ENCODE measurements at regions not wholly inside any gene's neighbourhood (a gene's known extent, or its start where the extent isn't known, plus 50 kb on each side); places are given as distances from the start of the nearest gene placed in this dataset.

- Histone ChIP-seq H3K36me3 (ENCODE audit: control insufficient read depth, insufficient read depth, low read length) (no peaks in the 10 kb centered on the region), H3K27me3 (replicated peaks; ENCODE audit: control insufficient read depth, insufficient read depth, low read length, poor library complexity, severe bottlenecking) (no peaks in the 10 kb centered on the region), H3K9me3 (ENCODE audit: control insufficient read depth, low read length) (no peaks in the 10 kb centered on the region), H3K27ac (ENCODE audit: insufficient read depth, low read length, poor library complexity, severe bottlenecking) (no peak overlapping the region), H3K4me3 (ENCODE audit: insufficient read depth, low read depth, low read length, poor library complexity, severe bottlenecking) (no peak overlapping the region), H3K4me1 (ENCODE audit: control insufficient read depth, insufficient read depth, low read length, poor library complexity, severe bottlenecking) (no peaks in the 10 kb centered on the region)
- DNase-seq = no peak
Observed at GRCh38 chr4:140302151-140302859, 71.1 kb upstream of the SCOC start.

- Histone ChIP-seq H3K36me3 (ENCODE audit: control insufficient read depth, insufficient read depth, low read length) (no peaks in the 10 kb centered on the region), H3K4me3 (ENCODE audit: insufficient read depth, low read depth, low read length, poor library complexity, severe bottlenecking) (no peak overlapping the region), H3K4me1 (ENCODE audit: control insufficient read depth, insufficient read depth, low read length, poor library complexity, severe bottlenecking) (no peaks in the 10 kb centered on the region), H3K27me3 (replicated peaks; ENCODE audit: control insufficient read depth, insufficient read depth, low read length, poor library complexity, severe bottlenecking) (no peaks in the 10 kb centered on the region), H3K27ac (ENCODE audit: insufficient read depth, low read length, poor library complexity, severe bottlenecking) (no peak overlapping the region), H3K9me3 (ENCODE audit: control insufficient read depth, low read length) (no peaks in the 10 kb centered on the region)
- no peak for DNase-seq
Observed at GRCh38 chr4:140300271-140300970, 73.0 kb upstream of the SCOC start.

GRCh38 chr4:140298001-140298400 is 75.4 kb upstream of the SCOC start:
- H3K4me1 ChIP-seq (ENCODE audit: control insufficient read depth, insufficient read depth, low read length, poor library complexity, severe bottlenecking) = no peaks in the 10 kb centered on the region
- no peaks in the 10 kb centered on the region for H3K27me3 ChIP-seq (replicated peaks; ENCODE audit: control insufficient read depth, insufficient read depth, low read length, poor library complexity, severe bottlenecking)
- no peak overlapping the region for H3K27ac ChIP-seq (ENCODE audit: insufficient read depth, low read length, poor library complexity, severe bottlenecking)
- no peaks in the 10 kb centered on the region for H3K9me3 ChIP-seq (ENCODE audit: control insufficient read depth, low read length)
- no peak overlapping the region for H3K4me3 ChIP-seq (ENCODE audit: insufficient read depth, low read depth, low read length, poor library complexity, severe bottlenecking)
- DNase-seq = no peak
- no peaks in the 10 kb centered on the region for H3K36me3 ChIP-seq (ENCODE audit: control insufficient read depth, insufficient read depth, low read length)

GRCh38 chr4:140297221-140297570 is 76.2 kb upstream of the SCOC start:
- DNase-seq = no peak
- Histone ChIP-seq H3K36me3 (ENCODE audit: control insufficient read depth, insufficient read depth, low read length) (no peaks in the 10 kb centered on the region), H3K27ac (ENCODE audit: insufficient read depth, low read length, poor library complexity, severe bottlenecking) (no peak overlapping the region), H3K9me3 (ENCODE audit: control insufficient read depth, low read length) (no peaks in the 10 kb centered on the region), H3K4me3 (ENCODE audit: insufficient read depth, low read depth, low read length, poor library complexity, severe bottlenecking) (no peak overlapping the region), H3K4me1 (ENCODE audit: control insufficient read depth, insufficient read depth, low read length, poor library complexity, severe bottlenecking) (no peaks in the 10 kb centered on the region), H3K27me3 (replicated peaks; ENCODE audit: control insufficient read depth, insufficient read depth, low read length, poor library complexity, severe bottlenecking) (no peaks in the 10 kb centered on the region)

GRCh38 chr4:140296335-140297220 is 76.9 kb upstream of the SCOC start:
- H3K27ac ChIP-seq (ENCODE audit: insufficient read depth, low read length, poor library complexity, severe bottlenecking) = no peak overlapping the region
- no peaks in the 10 kb centered on the region for H3K27me3 ChIP-seq (replicated peaks; ENCODE audit: control insufficient read depth, insufficient read depth, low read length, poor library complexity, severe bottlenecking)
- no peaks in the 10 kb centered on the region for H3K36me3 ChIP-seq (ENCODE audit: control insufficient read depth, insufficient read depth, low read length)
- H3K9me3 ChIP-seq (ENCODE audit: control insufficient read depth, low read length) = no peaks in the 10 kb centered on the region
- H3K4me1 ChIP-seq (ENCODE audit: control insufficient read depth, insufficient read depth, low read length, poor library complexity, severe bottlenecking) = no peaks in the 10 kb centered on the region
- DNase-seq = no peak
- H3K4me3 ChIP-seq (ENCODE audit: insufficient read depth, low read depth, low read length, poor library complexity, severe bottlenecking) = no peak overlapping the region

GRCh38 chr4:140293979-140294378 is 79.5 kb upstream of the SCOC start:
- no peaks in the 10 kb centered on the region for H3K27me3 ChIP-seq (replicated peaks; ENCODE audit: control insufficient read depth, insufficient read depth, low read length, poor library complexity, severe bottlenecking)
- H3K27ac ChIP-seq (ENCODE audit: insufficient read depth, low read length, poor library complexity, severe bottlenecking) = no peak overlapping the region
- no peaks in the 10 kb centered on the region for H3K9me3 ChIP-seq (ENCODE audit: control insufficient read depth, low read length)
- no peaks in the 10 kb centered on the region for H3K4me1 ChIP-seq (ENCODE audit: control insufficient read depth, insufficient read depth, low read length, poor library complexity, severe bottlenecking)
- DNase-seq = no peak
- H3K4me3 ChIP-seq (ENCODE audit: insufficient read depth, low read depth, low read length, poor library complexity, severe bottlenecking) = no peak overlapping the region
- no peaks in the 10 kb centered on the region for H3K36me3 ChIP-seq (ENCODE audit: control insufficient read depth, insufficient read depth, low read length)

DNA sequence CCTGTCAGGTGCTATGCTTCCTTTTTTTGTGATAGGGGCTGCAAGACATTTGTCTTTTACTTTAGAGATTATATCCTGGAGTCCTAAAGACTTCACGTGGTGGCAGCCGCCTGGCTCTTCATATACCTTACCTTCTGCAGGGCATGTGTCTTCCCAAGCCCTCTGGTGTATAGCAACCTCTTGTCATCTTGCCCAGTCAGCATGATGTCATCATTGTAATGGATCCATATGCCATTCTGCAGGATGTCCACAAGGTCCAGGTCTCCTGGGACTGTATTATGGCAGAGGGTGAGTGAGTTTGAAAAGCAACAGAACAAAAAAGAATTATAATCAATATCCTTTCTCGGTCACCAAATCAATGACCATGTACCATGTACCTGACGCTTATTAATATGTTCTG is 82.2 kb upstream of the SCOC start:
- DNase-seq = no peak

DNA sequence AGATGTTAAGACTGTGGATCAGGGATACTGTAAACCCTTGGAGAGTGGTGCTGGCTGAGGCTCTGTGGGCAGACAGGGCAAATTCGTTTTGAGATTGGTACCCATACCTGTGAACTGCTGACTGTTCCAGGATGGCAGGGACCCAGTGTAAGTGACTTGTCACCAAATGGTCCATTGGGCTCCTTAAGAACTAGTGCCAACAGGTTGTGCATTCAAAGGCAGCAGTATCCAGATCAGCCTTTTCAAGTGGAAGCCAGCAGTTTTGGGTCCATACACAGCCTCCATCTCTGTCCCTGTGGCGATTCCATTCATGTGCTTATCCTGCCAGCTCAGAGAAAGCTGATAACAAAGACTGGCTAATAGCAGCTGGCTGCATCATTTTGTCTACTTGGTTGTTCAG is 84.0 kb upstream of the SCOC start:
- no peaks in the 10 kb centered on the region for H3K27me3 ChIP-seq (replicated peaks; ENCODE audit: control insufficient read depth, insufficient read depth, low read length, poor library complexity, severe bottlenecking)

More for the DNA sequence above, 82.2 kb upstream of the SCOC start:
- Histone ChIP-seq H3K27me3 (replicated peaks; ENCODE audit: control insufficient read depth, insufficient read depth, low read length, poor library complexity, severe bottlenecking) (no peaks in the 10 kb centered on the region), H3K9me3 (ENCODE audit: control insufficient read depth, low read length) (no peaks in the 10 kb centered on the region), H3K4me1 (ENCODE audit: control insufficient read depth, insufficient read depth, low read length, poor library complexity, severe bottlenecking) (no peaks in the 10 kb centered on the region), H3K27ac (ENCODE audit: insufficient read depth, low read length, poor library complexity, severe bottlenecking) (no peak overlapping the region), H3K36me3 (ENCODE audit: control insufficient read depth, insufficient read depth, low read length) (no peaks in the 10 kb centered on the region), H3K4me3 (ENCODE audit: insufficient read depth, low read depth, low read length, poor library complexity, severe bottlenecking) (no peak overlapping the region)

DNA sequence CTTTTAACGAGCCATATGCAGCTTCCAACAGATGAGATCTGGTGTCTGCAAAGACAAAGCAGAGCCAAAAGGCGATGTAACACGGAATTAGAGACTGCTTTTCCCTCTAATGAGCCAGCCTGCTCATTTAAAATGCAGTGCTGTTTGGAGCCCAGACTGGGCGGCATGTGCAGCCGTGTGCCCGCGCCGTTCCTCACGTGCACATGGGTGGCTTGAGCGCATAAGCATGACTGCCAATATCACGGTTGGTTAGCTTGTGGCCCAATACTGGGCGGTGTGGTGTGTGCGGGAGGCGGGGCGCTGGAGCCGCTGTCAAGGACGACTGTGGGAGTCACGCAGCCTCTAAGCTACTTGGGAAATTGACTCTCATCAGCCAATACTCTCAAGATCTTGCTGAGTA is 87.0 kb upstream of the SCOC start:
- Histone ChIP-seq H3K9me3 (ENCODE audit: control insufficient read depth, low read length) (no peaks in the 10 kb centered on the region), H3K27me3 (replicated peaks; ENCODE audit: control insufficient read depth, insufficient read depth, low read length, poor library complexity, severe bottlenecking) (no peaks in the 10 kb centered on the region), H3K4me1 (ENCODE audit: control insufficient read depth, insufficient read depth, low read length, poor library complexity, severe bottlenecking) (no peaks in the 10 kb centered on the region), H3K4me3 (ENCODE audit: insufficient read depth, low read depth, low read length, poor library complexity, severe bottlenecking) (no peak overlapping the region), H3K36me3 (ENCODE audit: control insufficient read depth, insufficient read depth, low read length) (no peaks in the 10 kb centered on the region), H3K27ac (ENCODE audit: insufficient read depth, low read length, poor library complexity, severe bottlenecking) (no peak overlapping the region)
- no peak for DNase-seq

More for the DNA sequence above, 84.0 kb upstream of the SCOC start:
- Histone ChIP-seq H3K36me3 (ENCODE audit: control insufficient read depth, insufficient read depth, low read length) (no peaks in the 10 kb centered on the region), H3K27ac (ENCODE audit: insufficient read depth, low read length, poor library complexity, severe bottlenecking) (no peak overlapping the region), H3K4me3 (ENCODE audit: insufficient read depth, low read depth, low read length, poor library complexity, severe bottlenecking) (no peak overlapping the region), H3K4me1 (ENCODE audit: control insufficient read depth, insufficient read depth, low read length, poor library complexity, severe bottlenecking) (no peaks in the 10 kb centered on the region), H3K9me3 (ENCODE audit: control insufficient read depth, low read length) (no peaks in the 10 kb centered on the region)
- no peak for DNase-seq

GRCh38 chr4:140284456-140284855 is 89.0 kb upstream of the SCOC start:
- DNase-seq = no peak
- Histone ChIP-seq H3K9me3 (ENCODE audit: control insufficient read depth, low read length) (no peaks in the 10 kb centered on the region), H3K4me3 (ENCODE audit: insufficient read depth, low read depth, low read length, poor library complexity, severe bottlenecking) (no peak overlapping the region), H3K27me3 (replicated peaks; ENCODE audit: control insufficient read depth, insufficient read depth, low read length, poor library complexity, severe bottlenecking) (no peaks in the 10 kb centered on the region), H3K4me1 (ENCODE audit: control insufficient read depth, insufficient read depth, low read length, poor library complexity, severe bottlenecking) (no peaks in the 10 kb centered on the region), H3K36me3 (ENCODE audit: control insufficient read depth, insufficient read depth, low read length) (no peaks in the 10 kb centered on the region), H3K27ac (ENCODE audit: insufficient read depth, low read length, poor library complexity, severe bottlenecking) (no peak overlapping the region)
